K562 (cell line): ENCODE measurements at regions not wholly inside any gene's neighbourhood (a gene's known extent, or its start where the extent isn't known, plus 50 kb on each side); places are given as distances from the start of the nearest gene placed in this dataset.

Source experiments
- COPS2 ChIP-seq: fragments of 450-650 bp; conservative IDR thresholded peaks from 2 replicates; pipeline ENCODE4 v1.6.1; 2016; ENCODE audit warnings: mild to moderate bottlenecking, moderate library complexity
- EP300 ChIP-seq: IDR thresholded peaks from 2 replicates; pipeline ENCODE4 v1.6.1; 2012; ENCODE audit warnings: low read length, improper control_type of control experiment
- ERF ChIP-seq: fragments of 450-650 bp; formaldehyde crosslinking; IDR thresholded peaks from 2 replicates; pipeline ENCODE4 v1.4.0; 2020; ENCODE audit warnings: mild to moderate bottlenecking, mixed read lengths
- GTF2E2 ChIP-seq: fragments of 200-800 bp; sonication (Bioruptor generic); IDR thresholded peaks from 2 replicates; pipeline ENCODE4 v1.6.1; 2016; ENCODE audit warnings: missing genetic modification characterization, missing compliant biosample characterization
- NBN ChIP-seq: fragments of 450-650 bp; IDR thresholded peaks from 2 replicates; pipeline ENCODE4 v1.6.1; 2016; ENCODE audit warnings: low read depth, mild to moderate bottlenecking
- SIX5 ChIP-seq, 2 experiments: IDR thresholded peaks; 2 replicates each; pipeline ENCODE4 v1.6.1; 2011; ENCODE audit warnings: low read length in 2 of 2, borderline replicate concordance in 1 of 2, low read depth in 1 of 2, mild to moderate bottlenecking in 1 of 2, moderate library complexity in 1 of 2; ENCODE audit not compliant: insufficient read depth in 1 of 2
- SMC3 ChIP-seq: conservative IDR thresholded peaks from 2 replicates; pipeline ENCODE4 v1.6.1; 2011; ENCODE audit warnings: low read depth, low read length, improper control_type of control experiment; ENCODE audit not compliant: insufficient read depth
- SREBF2 ChIP-seq: sonication (generic); formaldehyde crosslinking; IDR thresholded peaks from 2 replicates; pipeline ENCODE4 v1.4.0; 2020; ENCODE audit warnings: mild to moderate bottlenecking, missing genetic modification reagents
- XRCC3 ChIP-seq: fragments of 450-650 bp; IDR thresholded peaks from 2 replicates; pipeline ENCODE4 v1.6.1; 2017; ENCODE audit warnings: mild to moderate bottlenecking, moderate library complexity
- ZC3H8 ChIP-seq: fragments of 450-650 bp; IDR thresholded peaks from 2 replicates; pipeline ENCODE4 v1.6.1; 2017
- TF ChIP-seq, protein P1 (sequence below): sonication (generic); formaldehyde crosslinking; IDR thresholded peaks from 2 replicates; pipeline ENCODE4 v1.8.0; 2022; ENCODE audit warnings: missing genetic modification reagents, mild to moderate bottlenecking, moderate library complexity, borderline replicate concordance
- TF ChIP-seq, protein P2 (sequence below): IDR thresholded peaks from 2 replicates; pipeline ENCODE4 v1.6.1; 2014; ENCODE audit warnings: antibody characterized with exemption
- TF ChIP-seq, protein P3 (sequence below), 2 experiments: fragments of 250-450 bp in 1 of 2; fragments of 450-650 bp in 1 of 2; sonication (Bioruptor Pico) in 1 of 2; IDR thresholded peaks; 2 replicates each; pipeline versions ENCODE4 v1.6.1 to v1.8.0; 2016 to 2021; ENCODE audit warnings: mild to moderate bottlenecking in 2 of 2, moderate library complexity in 2 of 2, missing compliant biosample characterization in 1 of 2, missing genetic modification characterization in 1 of 2
- TF ChIP-seq, protein P4 (sequence below), 2 experiments: fragments of 450-650 bp; conservative IDR thresholded peaks; 2 replicates each; pipeline ENCODE4 v1.6.1; 2017; ENCODE audit warnings: mild to moderate bottlenecking in 2 of 2, moderate library complexity in 2 of 2
- TF ChIP-seq, protein P5 (sequence below): fragments of 450-650 bp; IDR thresholded peaks from 2 replicates; pipeline ENCODE4 v1.6.1; 2017; ENCODE audit warnings: mild to moderate bottlenecking, moderate library complexity

DNA sequence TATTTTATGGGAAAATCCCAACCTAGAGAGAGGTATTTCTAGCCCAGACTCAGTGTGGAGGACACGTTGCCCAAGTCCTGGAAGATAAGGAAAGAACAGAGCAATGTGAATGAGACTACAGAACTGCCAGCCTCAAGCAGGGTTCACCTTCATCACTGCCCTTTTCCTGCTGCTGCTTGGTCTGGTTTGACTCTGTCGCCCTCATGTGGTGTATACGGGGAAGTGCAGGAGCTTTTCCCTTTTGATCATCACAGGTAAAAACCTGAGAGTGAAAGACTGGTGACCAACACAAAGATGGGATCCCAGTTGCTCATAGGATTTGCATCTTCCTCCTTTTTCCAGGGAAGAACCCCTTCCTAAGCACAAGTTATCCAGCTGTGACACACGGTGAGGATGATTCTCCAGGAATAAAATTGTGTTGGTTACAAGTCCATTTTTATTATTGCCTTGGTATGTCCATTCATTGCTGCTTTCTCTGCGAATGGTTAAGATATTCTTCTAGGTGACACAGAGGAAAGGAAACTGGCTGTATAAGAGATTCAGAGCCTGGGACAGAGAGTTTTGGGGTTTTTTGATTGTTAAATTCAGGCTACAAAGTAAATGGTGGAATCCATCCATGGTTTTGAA, 89.5 kb upstream of the CD53 start (continued):
- TF ChIP-seq NBN (no peak), SMC3 (peak; percentile 93), ERF (CRISPR knock-in tag) (no peak), XRCC3 (no peak), EP300 (no peak), SIX5 (IDR thresholded peaks at IDR 0.05; ENCODE audit: borderline replicate concordance in 1 of 2, insufficient read depth in 1 of 2, low read depth in 1 of 2, low read length in 2 of 2) (no peak), GTF2E2 (tag) (no peak), ZC3H8 (no peak), COPS2 (no peak), SREBF2 (CRISPR knock-in tag) (no peak)
- TF ChIP-seq, protein P1, sequence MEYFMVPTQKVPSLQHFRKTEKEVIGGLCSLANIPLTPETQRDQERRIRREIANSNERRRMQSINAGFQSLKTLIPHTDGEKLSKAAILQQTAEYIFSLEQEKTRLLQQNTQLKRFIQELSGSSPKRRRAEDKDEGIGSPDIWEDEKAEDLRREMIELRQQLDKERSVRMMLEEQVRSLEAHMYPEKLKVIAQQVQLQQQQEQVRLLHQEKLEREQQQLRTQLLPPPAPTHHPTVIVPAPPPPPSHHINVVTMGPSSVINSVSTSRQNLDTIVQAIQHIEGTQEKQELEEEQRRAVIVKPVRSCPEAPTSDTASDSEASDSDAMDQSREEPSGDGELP (CRISPR knock-in tag), result no peak
- TF ChIP-seq, protein P2, sequence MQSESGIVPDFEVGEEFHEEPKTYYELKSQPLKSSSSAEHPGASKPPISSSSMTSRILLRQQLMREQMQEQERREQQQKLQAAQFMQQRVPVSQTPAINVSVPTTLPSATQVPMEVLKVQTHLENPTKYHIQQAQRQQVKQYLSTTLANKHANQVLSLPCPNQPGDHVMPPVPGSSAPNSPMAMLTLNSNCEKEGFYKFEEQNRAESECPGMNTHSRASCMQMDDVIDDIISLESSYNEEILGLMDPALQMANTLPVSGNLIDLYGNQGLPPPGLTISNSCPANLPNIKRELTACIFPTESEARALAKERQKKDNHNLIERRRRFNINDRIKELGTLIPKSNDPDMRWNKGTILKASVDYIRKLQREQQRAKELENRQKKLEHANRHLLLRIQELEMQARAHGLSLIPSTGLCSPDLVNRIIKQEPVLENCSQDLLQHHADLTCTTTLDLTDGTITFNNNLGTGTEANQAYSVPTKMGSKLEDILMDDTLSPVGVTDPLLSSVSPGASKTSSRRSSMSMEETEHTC, result no peak
- TF ChIP-seq, protein P3, sequence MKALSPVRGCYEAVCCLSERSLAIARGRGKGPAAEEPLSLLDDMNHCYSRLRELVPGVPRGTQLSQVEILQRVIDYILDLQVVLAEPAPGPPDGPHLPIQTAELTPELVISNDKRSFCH (CRISPR knock-in tag; IDR thresholded peaks at IDR 0.05), result no peak
- TF ChIP-seq, protein P3 (tag; IDR thresholded peaks at IDR 0.05), result no peak
- TF ChIP-seq, protein P4, sequence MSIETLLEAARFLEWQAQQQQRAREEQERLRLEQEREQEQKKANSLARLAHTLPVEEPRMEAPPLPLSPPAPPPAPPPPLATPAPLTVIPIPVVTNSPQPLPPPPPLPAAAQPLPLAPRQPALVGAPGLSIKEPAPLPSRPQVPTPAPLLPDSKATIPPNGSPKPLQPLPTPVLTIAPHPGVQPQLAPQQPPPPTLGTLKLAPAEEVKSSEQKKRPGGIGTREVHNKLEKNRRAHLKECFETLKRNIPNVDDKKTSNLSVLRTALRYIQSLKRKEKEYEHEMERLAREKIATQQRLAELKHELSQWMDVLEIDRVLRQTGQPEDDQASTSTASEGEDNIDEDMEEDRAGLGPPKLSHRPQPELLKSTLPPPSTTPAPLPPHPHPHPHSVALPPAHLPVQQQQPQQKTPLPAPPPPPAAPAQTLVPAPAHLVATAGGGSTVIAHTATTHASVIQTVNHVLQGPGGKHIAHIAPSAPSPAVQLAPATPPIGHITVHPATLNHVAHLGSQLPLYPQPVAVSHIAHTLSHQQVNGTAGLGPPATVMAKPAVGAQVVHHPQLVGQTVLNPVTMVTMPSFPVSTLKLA (conservative IDR thresholded peaks at IDR 0.05), result no peak
- TF ChIP-seq, protein P5, sequence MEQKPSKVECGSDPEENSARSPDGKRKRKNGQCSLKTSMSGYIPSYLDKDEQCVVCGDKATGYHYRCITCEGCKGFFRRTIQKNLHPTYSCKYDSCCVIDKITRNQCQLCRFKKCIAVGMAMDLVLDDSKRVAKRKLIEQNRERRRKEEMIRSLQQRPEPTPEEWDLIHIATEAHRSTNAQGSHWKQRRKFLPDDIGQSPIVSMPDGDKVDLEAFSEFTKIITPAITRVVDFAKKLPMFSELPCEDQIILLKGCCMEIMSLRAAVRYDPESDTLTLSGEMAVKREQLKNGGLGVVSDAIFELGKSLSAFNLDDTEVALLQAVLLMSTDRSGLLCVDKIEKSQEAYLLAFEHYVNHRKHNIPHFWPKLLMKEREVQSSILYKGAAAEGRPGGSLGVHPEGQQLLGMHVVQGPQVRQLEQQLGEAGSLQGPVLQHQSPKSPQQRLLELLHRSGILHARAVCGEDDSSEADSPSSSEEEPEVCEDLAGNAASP, result no peak
- TF ChIP-seq, all 486 proteins: peak for 11
